Endothelial cell of umbilical vein (primary cell): ENCODE measurements at regions not wholly inside any gene's neighbourhood (a gene's known extent, or its start where the extent isn't known, plus 50 kb on each side); places are given as distances from the start of the nearest gene placed in this dataset.

Source experiments
- BruUV-seq: library from RNA; stranded (reverse); fragments of 400-500 nt; replicated peaks from 2 replicates; lab custom pipeline; 2021; lab: Mats Ljungman, UMichigan
- CTCF ChIA-PET: fragments of 300-600, 350-600 bp; sonication (Branson Sonifier 250); formaldehyde crosslinking; loops from one replicate; lab custom pipeline; 2021; ENCODE audit warnings: antibody characterized with exemption, inconsistent platforms; lab: Charles Lee
- POLR2A ChIA-PET: fragments of 300-600, 350-600 bp; sonication (Branson Sonifier 250); formaldehyde crosslinking; loops from one replicate; lab custom pipeline; 2021; ENCODE audit warnings: antibody characterized with exemption, inconsistent platforms; lab: Charles Lee
- DNase-seq: peaks from one replicate; pipeline ENCODE4 v3.0.0-alpha.2; 2011; ENCODE audit warnings: low read depth, low spot score
- FAIRE-seq: peaks from 2 replicates; lab custom pipeline; 2011; peaks lifted over from hg19 to GRCh38; lab: Jason Lieb, UNC
- H2AFZ ChIP-seq: 2 replicates; pipeline ENCODE4 v1.6.0; 2012; ENCODE audit warnings: low read depth, low read length, control low read depth, inconsistent platforms
- H3K27ac ChIP-seq: 2 replicates; pipeline ENCODE4 v1.5.1; 2011; ENCODE audit warnings: low read depth, mild to moderate bottlenecking, control low read depth, low read length, moderate library complexity; ENCODE audit not compliant: insufficient read depth
- H3K27me3 ChIP-seq, 2 experiments: 2 replicates each; pipeline versions ENCODE4 v1.6.0 to v1.6.1; 2011; ENCODE audit warnings: low read length in 2 of 2, mixed read lengths in 1 of 2; ENCODE audit not compliant: control insufficient read depth in 2 of 2, insufficient read depth in 2 of 2
- H3K36me3 ChIP-seq, 2 experiments: 2 replicates in 1 of 2; 3 replicates in 1 of 2; pipeline ENCODE4 v1.5.1; 2011; ENCODE audit warnings: low read length in 2 of 2, mild to moderate bottlenecking in 1 of 2, moderate library complexity in 1 of 2; ENCODE audit not compliant: control insufficient read depth in 2 of 2, insufficient read depth in 2 of 2; ENCODE audit errors: extremely low read depth in 1 of 2
- H3K4me1 ChIP-seq: 3 replicates; pipeline ENCODE4 v1.5.1; 2011; ENCODE audit warnings: mild to moderate bottlenecking, low read length; ENCODE audit not compliant: control insufficient read depth, insufficient read depth; ENCODE audit errors: extremely low read depth
- H3K4me2 ChIP-seq: 2 replicates; pipeline ENCODE4 v1.6.1; 2011; ENCODE audit warnings: low read length, control low read depth, mixed read lengths; ENCODE audit not compliant: insufficient read depth
- H3K4me3 ChIP-seq, 3 experiments: fragments of 200-600 bp in 1 of 3; sonication (generic), shearing (Covaris generic) in 1 of 3; replicated peaks in 1 of 3; 2 replicates each; pipeline ENCODE4 v1.5.1; 2011 to 2016; ENCODE audit warnings: control low read depth in 3 of 3, low read length in 3 of 3, mild to moderate bottlenecking in 2 of 3, inconsistent platforms in 1 of 3, low read depth in 1 of 3, moderate library complexity in 1 of 3; ENCODE audit not compliant: insufficient read depth in 1 of 3
- H3K79me2 ChIP-seq: 2 replicates; pipeline ENCODE4 v1.6.0; 2012; ENCODE audit warnings: low read length, inconsistent platforms; ENCODE audit not compliant: control insufficient read depth, insufficient read depth
- H3K9ac ChIP-seq: replicated peaks from 2 replicates; pipeline ENCODE3; 2011; ENCODE audit warnings: low read length, control low read depth; ENCODE audit not compliant: insufficient read depth; ENCODE audit errors: extremely low read depth
- H3K9me1 ChIP-seq: replicated peaks from 3 replicates; pipeline ENCODE4 v1.6.0; 2011; ENCODE audit warnings: mild to moderate bottlenecking, low read length; ENCODE audit not compliant: control insufficient read depth, insufficient read depth; ENCODE audit errors: extremely low read depth
- H3K9me3 ChIP-seq: replicated peaks from 2 replicates; pipeline ENCODE4 v1.5.1; 2012; ENCODE audit warnings: low read length, inconsistent platforms; ENCODE audit not compliant: control insufficient read depth, insufficient read depth
- H4K20me1 ChIP-seq: replicated peaks from 2 replicates; pipeline ENCODE3; 2011; ENCODE audit warnings: mild to moderate bottlenecking, low read length; ENCODE audit not compliant: control insufficient read depth, insufficient read depth; ENCODE audit errors: extremely low read depth
- EZH2 ChIP-seq: IDR thresholded peaks from 2 replicates; pipeline ENCODE4 v1.6.1; 2012; ENCODE audit warnings: borderline replicate concordance, low read depth, mild to moderate bottlenecking, moderate library complexity, low read length, inconsistent platforms; ENCODE audit not compliant: severe bottlenecking
- FOS ChIP-seq: IDR thresholded peaks from 2 replicates; pipeline ENCODE4 v1.6.1; 2011; ENCODE audit warnings: mild to moderate bottlenecking, low read length, moderate library complexity, borderline replicate concordance; ENCODE audit not compliant: insufficient read depth
- GATA2 ChIP-seq: IDR thresholded peaks from 2 replicates; pipeline ENCODE4 v1.7.0; 2011; ENCODE audit warnings: low read depth, mild to moderate bottlenecking, moderate library complexity, mixed read lengths, low read length; ENCODE audit not compliant: insufficient read length, insufficient read depth
- JUN ChIP-seq: IDR thresholded peaks from 2 replicates; pipeline ENCODE4 v1.6.1; 2011; ENCODE audit warnings: borderline replicate concordance, low read depth; ENCODE audit not compliant: insufficient read length, insufficient read depth
- MYC ChIP-seq: IDR thresholded peaks from one replicate; pipeline ENCODE4 v1.6.1; 2011; ENCODE audit warnings: mild to moderate bottlenecking, low read depth, low read length
- POLR2A ChIP-seq: IDR thresholded peaks from 2 replicates; pipeline ENCODE4 v1.6.1; 2012; ENCODE audit warnings: low read depth, mild to moderate bottlenecking, control low read depth, low read length
- POLR2AphosphoS5 ChIP-seq: IDR thresholded peaks from 2 replicates; pipeline ENCODE4 v1.6.1; 2012; ENCODE audit warnings: low read depth, mild to moderate bottlenecking, control low read depth, low read length, moderate library complexity; ENCODE audit not compliant: insufficient read depth
- dilution Hi-C: fragments of 300-500 bp; cut with MboI; formaldehyde crosslinking; loops from one replicate; pipeline ENCODE4 v1.15.0; 2019; ENCODE audit warnings: low sequenced_read_pairs; ENCODE audit not compliant: extremely low pct_ligation_motif_present
- intact Hi-C: fragments of 100-400 bp; cut with micrococcal nuclease; formaldehyde crosslinking; loops from one replicate; pipeline ENCODE4 v1.10.0; 2022
- TF ChIP-seq, protein P1 (sequence below), 2 donors: IDR thresholded peaks; 1 replicate in 1 of 2; 2 replicates in 1 of 2; pipeline ENCODE4 v1.5.1; 2011; ENCODE audit warnings: low read length in 2 of 2, mild to moderate bottlenecking in 2 of 2, moderate library complexity in 2 of 2, control low read depth in 1 of 2, inconsistent platforms in 1 of 2, low read depth in 1 of 2; ENCODE audit not compliant: insufficient read depth in 1 of 2; ENCODE audit errors: extremely low read depth in 1 of 2

GRCh38 chrX:139446832-139447231 is 83.7 kb upstream of the F9 start:
- no peak overlapping the region for H3K4me2 ChIP-seq
- no peak overlapping the region for H3K9ac ChIP-seq
- H3K27ac ChIP-seq, result no peak overlapping the region
- H3K4me3 ChIP-seq, result no peak overlapping the region
- H4K20me1 ChIP-seq, result no peaks in the 10 kb centered on the region
- no peak overlapping the region for H2AFZ ChIP-seq
- FAIRE-seq (no peak), DNase-seq (no peak)
- no peaks in the 10 kb centered on the region for H3K9me1 ChIP-seq
- no peaks in the 10 kb centered on the region for H3K4me1 ChIP-seq
- H3K36me3 ChIP-seq, result no peaks in the 10 kb centered on the region
- dilution Hi-C loops, result no loop called here
- no TSS peak for BruUV-seq
- no peaks in the 10 kb centered on the region for H3K9me3 ChIP-seq
- CTCF ChIA-PET, result no interaction called here
- H3K27me3 ChIP-seq, result no peaks in the 10 kb centered on the region
- no peak for TF ChIP-seq JUN
- no peak for TF ChIP-seq FOS
- no peak for TF ChIP-seq GATA2
- H3K79me2 ChIP-seq, result no peaks in the 10 kb centered on the region
- POLR2A ChIA-PET, result no interaction called here
- intact Hi-C loops, result no loop called here

GRCh38 chrX:139429913-139430312 is 100.6 kb upstream of the F9 start:
- DNase-seq, result no peak
- Histone ChIP-seq H3K27me3 (no peaks in the 10 kb centered on the region), H3K4me1 (no peaks in the 10 kb centered on the region), H3K4me3 (no peak overlapping the region), H3K27ac (no peak overlapping the region), H3K79me2 (no peaks in the 10 kb centered on the region), H3K4me2 (no peak overlapping the region), H3K36me3 (no peaks in the 10 kb centered on the region), H3K9me3 (no peaks in the 10 kb centered on the region), H3K9ac (no peak overlapping the region), H2AFZ (no peak overlapping the region), H3K9me1 (no peaks in the 10 kb centered on the region), H4K20me1 (no peaks in the 10 kb centered on the region)
- intact Hi-C loops, result no loop called here
- CTCF ChIA-PET, result no interaction called here
- BruUV-seq, result no TSS peak
- POLR2A ChIA-PET, result no interaction called here
- dilution Hi-C loops, result no loop called here
- no peak for FAIRE-seq
- no peak for TF ChIP-seq FOS
- no peak for TF ChIP-seq EZH2
- TF ChIP-seq MYC, result no peak
- TF ChIP-seq POLR2AphosphoS5, result no peak
- TF ChIP-seq GATA2, result no peak
- TF ChIP-seq, protein P1, sequence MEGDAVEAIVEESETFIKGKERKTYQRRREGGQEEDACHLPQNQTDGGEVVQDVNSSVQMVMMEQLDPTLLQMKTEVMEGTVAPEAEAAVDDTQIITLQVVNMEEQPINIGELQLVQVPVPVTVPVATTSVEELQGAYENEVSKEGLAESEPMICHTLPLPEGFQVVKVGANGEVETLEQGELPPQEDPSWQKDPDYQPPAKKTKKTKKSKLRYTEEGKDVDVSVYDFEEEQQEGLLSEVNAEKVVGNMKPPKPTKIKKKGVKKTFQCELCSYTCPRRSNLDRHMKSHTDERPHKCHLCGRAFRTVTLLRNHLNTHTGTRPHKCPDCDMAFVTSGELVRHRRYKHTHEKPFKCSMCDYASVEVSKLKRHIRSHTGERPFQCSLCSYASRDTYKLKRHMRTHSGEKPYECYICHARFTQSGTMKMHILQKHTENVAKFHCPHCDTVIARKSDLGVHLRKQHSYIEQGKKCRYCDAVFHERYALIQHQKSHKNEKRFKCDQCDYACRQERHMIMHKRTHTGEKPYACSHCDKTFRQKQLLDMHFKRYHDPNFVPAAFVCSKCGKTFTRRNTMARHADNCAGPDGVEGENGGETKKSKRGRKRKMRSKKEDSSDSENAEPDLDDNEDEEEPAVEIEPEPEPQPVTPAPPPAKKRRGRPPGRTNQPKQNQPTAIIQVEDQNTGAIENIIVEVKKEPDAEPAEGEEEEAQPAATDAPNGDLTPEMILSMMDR (IDR thresholded peaks at IDR 0.05; ENCODE audit: extremely low read depth in 1 of 2, insufficient read depth in 1 of 2, low read depth in 1 of 2, low read length in 2 of 2), result no peak
- no peak for TF ChIP-seq POLR2A
- TF ChIP-seq JUN, result no peak
